GM18505 (cell line): ENCODE measurements at regions not wholly inside any gene's neighbourhood (a gene's known extent, or its start where the extent isn't known, plus 50 kb on each side); places are given as distances from the start of the nearest gene placed in this dataset.

ENCODE experiments used
- ATAC-seq: cut with Tn5 transposase; IDR thresholded peaks from one replicate; pipeline ENCODE4 v1.9.1; 2021; ENCODE audit not compliant: unreplicated experiment
- POLR2A ChIP-seq: IDR thresholded peaks from 4 replicates; pipeline ENCODE4 v1.6.1; 2011; ENCODE audit warnings: borderline replicate concordance; ENCODE audit not compliant: insufficient read depth, insufficient read length; ENCODE audit errors: extremely low read depth

DNA sequence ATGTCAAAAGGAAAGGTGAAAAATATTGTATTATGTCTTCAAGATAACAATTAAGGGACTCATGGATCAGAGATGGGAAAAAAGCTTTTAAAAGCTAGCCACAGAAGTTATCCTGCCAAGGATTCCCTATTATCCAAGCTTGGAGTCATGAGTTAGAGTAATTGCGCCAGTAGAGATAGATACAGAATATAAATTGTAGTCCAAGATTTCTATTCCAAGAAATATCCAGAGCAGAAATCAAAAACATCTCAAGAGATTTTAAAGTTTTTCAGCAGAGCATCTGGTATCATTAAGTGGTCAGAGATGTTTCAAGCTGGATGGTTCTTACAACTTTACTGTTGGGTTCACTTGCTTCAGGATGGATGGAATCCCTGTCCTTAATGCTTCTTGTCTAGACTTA is 186.7 kb downstream of the PCDH18 start:
- no peak for ATAC-seq
- no peak for TF ChIP-seq POLR2A

DNA sequence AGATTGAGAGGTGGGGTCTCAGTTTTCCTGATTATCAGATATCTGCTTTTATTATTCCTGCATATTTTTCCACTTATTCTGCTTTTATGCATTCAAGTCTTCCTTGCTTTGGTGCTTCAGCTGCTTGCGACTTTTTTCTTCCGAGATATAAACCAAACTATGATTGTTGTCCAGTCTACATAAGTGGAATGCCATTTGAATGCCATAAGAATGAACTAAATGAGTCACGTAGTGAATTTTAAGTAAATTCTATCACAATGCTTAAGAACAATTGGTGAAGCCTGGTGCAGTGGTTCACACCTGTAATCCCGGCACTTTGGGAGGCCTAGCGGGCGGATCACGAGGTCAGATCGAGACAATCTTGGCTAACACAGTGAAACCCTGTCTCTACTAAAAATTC is 189.1 kb downstream of the PCDH18 start:
- TF ChIP-seq POLR2A, result no peak
- no peak for ATAC-seq

DNA sequence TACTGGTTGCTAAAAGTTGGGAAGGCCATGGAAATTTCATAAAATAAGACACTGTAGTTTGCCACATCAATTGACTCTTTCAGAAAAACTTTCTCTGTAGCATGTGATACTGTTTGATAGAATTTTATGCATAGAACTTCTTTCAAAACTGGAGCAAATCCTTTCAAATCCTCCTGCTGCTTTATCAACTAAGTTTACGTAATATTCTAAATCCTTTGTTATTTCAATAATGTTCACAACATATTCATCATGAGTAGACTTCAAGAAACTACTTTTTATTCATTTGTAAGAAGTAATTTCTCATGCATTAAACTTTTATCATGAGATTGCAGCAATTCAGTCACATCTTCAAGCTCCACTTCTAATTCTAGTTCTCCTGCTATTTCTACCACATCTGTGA is 199.3 kb downstream of the PCDH18 start:
- ATAC-seq, result no peak
- no peak for TF ChIP-seq POLR2A

DNA sequence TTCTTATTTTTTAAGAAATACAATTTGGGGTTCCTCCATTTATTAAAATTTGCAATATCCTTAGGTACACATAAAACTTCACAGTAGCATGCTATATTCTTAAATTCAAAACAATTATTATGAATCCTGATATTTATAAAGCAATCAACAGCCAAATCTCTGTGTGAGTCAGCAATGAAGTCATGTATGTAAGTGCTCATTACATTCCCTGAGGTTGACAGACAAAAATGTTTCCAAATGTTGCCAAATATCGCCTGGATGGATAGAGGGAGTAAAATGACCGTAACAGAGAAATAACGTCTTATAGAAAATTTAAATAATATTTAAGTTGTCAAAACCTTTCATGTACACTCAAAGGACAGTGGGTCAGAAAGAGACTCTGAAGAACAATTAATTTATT is 220.0 kb downstream of the PCDH18 start:
- no peak for ATAC-seq
- TF ChIP-seq POLR2A, result no peak

DNA sequence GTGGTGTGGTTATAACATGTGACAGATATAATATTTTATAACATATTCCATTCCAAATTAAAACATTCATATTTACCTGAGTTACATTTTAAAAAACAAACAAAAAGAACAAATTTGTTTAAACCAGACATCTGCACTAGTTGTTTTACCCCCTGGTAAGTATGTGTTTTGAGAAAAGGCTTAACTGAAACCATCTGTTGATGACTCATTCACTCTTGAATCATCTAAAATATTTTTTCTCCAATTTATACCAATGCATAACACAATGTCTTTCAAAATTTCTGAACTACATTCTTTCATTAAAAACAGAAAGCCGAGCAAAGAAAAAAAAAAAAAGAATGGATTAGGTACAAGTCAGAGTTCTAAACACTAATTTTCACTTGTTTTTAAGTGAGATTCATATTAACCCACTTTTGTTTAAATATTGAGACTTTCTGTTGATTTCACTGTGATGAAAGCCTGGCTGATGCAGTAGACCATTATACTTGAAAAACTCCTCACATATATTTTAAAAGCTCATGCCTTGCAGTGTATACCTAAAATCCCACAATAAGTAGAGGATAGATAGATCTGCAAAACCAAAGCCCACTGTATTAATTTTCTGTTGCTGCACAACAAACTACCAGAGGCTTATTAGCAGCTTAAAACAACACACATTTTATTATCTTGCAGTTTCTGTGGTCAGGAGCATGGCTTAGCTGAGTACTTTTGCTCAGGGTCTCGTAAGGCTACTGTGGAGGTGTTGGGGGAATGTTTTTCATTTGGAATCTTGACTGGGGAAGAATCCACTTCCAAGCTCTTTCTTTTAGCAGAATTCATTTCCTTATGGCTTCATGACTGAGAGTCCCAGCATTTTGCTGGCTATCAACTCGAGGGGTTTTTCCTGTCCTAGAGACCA is 221.5 kb downstream of the PCDH18 start:
- no peak for TF ChIP-seq POLR2A
- ATAC-seq, result no peak

DNA sequence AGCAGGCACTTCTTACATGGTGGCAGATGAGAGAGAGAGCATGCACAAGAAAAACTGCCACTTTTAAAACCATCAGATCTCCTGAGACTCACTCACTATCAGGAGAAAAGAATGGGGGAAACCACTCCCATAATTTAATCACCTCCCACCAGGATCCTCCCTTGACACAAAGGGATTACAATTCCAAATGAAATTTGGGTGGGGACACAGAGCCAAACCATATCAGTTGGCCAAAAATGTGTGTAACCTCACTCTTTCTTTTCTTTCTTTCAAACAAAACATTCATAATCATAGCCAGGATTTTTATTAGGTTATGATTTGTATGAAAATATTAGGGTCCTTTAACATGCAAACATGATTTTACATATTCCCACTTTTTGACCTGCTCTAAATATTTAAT is 222.1 kb downstream of the PCDH18 start:
- no peak for ATAC-seq
- TF ChIP-seq POLR2A, result no peak

DNA sequence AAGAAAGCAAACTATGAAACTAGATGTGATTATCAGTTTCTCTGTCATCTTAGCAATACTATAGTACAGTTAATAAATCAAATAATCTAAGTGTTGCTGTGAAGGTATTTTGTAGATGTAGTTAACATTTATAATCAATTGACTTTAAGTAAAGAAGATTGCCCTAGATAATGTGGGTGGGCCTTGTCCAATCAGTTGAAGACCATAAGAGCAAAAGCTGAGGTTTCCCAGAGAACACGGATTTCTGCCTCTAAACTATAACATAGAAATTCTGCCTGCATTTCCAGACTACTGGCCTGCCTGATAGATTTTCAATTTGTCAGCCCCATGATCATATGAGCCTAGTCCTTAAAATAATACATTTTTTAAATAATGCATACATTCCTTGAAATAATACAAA is 222.9 kb downstream of the PCDH18 start:
- no peak for TF ChIP-seq POLR2A
- no peak for ATAC-seq

DNA sequence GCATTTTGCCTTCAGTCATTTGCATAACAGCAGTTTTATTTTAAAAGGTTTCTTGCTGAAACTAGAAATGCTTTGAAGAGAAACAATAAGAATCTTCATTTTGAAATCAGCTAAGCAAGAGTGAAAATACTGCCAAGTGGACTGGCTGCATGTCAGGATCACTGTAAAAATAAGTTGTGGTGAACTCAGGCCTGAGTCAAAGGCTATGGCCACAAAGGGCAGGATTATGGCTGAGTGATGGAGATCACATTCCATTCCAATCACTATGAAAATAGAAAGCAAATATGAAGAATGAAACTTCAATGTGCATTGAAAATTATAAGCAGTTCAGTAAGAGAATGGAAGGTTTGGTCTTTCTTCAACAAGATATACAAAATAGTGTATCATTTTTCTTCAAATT is 224.5 kb downstream of the PCDH18 start:
- no peak for TF ChIP-seq POLR2A
- ATAC-seq, result no peak

DNA sequence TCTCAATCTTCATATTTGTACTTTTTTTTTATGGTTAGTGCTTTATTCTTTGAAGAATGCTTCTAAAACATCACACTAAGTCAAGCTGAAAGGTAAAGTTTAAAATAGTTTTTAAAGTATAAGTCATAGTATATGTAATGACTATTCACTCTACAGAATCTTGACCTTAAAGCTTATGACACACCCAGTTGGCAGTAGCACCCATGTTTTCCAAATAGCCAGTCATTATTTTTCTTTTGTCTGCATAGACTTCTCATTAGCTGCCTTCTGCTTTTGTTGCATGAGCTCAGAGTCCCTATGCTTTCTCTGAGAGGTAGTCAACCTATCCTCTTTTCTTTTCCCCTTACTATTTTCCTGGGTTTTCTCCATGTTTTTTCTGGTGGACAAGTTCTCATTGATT is 231.5 kb downstream of the PCDH18 start:
- no peak for TF ChIP-seq POLR2A
- ATAC-seq, result no peak

DNA sequence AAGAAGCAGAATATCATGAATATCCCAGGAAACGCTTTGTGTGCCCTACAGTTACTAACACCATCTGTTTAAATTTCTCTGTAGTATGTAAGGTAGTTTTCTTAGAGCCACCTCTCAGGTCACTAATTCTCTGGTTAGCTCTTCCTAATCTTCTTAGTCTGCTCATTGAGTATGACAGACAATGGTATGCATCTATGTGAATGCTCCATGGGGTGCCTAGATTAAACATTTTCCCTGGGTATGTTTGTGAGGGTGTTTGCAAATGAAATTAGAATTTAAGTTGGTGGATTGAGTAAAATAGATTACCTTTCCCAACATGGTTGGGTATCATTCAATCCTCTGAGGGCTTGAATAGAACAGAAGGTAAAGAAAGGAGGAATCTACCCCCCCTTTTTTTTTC is 233.0 kb downstream of the PCDH18 start:
- ATAC-seq, result no peak
- TF ChIP-seq POLR2A, result no peak

DNA sequence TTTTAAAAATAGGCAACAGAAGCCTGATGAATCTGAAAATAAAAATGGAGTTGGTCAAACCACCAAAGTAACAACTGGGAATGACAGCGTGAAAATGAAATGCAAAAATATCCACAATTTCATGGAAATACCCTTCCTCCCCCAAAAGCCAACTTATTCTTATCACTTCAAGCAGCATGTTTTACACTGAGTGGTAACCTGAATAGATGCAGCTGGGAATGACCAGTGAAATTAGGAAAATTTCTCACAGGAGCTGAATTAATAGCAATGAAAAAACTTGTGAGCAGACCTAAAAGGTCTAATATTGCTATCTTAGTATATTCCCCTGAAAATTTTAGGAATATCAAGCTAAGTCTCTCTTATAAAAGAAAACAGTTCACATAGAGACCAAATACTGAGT is 239.0 kb downstream of the PCDH18 start:
- no peak for TF ChIP-seq POLR2A
- ATAC-seq, result no peak

DNA sequence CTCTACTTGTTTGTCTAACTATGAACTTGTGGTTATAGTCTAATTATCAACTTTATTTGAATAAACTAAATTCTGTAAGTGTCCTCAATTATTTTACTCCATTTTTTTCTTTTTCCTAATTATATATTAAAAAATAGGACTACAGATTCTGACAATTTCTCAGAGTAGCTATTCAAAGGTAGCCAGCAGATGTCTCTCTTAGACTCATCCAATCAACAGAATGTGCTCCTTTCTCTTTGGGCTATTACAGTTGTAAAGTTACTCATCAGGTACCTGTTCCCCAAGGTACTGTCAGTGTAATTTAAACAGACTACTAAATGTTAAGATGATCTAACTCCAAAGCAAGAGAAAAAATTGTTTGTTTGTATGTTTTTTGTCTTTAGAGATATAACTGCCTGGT is 248.6 kb downstream of the PCDH18 start:
- no peak for ATAC-seq

DNA sequence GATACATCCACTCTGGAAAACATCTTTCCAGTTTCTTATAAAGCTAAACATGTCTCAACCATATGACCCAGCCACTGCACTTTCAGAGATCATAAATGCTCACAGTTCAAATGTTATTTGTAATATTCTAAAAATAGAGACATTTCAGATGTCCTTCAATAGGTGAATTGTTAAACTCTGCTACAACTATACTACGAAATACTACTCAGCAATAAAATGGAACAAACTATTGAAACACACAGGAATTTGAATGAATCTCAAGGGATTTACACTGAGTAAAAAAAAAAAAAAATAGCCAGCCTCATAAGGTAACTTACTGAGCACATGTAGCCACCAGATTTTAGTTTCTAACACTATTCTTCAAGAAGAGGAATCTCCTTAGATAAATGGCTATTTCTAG is 253.9 kb downstream of the PCDH18 start:
- no peak for ATAC-seq
- no peak for TF ChIP-seq POLR2A

More for the DNA sequence above, 248.6 kb downstream of the PCDH18 start:
- TF ChIP-seq POLR2A, result no peak

DNA sequence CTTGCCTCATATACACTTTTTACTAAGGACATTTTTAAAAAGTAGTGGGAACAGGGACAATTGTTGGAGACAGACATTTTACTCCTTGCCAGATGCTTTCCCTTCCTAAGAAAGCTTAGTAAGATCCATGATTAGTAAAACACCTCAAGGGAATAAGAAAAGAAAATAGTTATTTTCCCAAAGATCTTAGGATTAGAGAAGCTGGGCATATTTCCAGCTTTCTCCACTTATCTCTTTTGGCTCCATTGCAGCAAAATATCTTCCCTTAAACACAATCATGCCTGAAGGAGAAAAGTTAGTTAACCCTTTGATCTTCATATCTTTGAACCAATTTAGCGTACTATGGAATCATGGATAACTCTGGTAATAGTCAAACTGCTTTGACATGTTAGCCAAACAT is 257.9 kb downstream of the PCDH18 start:
- ATAC-seq, result no peak

More for the DNA sequence above, 257.9 kb downstream of the PCDH18 start:
- no peak for TF ChIP-seq POLR2A
